ENCODE measurements at regions not wholly inside any gene's neighbourhood (a gene's known extent, or its start where the extent isn't known, plus 50 kb on each side); places are given as distances from the start of the nearest gene placed in this dataset.

GRCh38 chr7:108711611-108712010, 141.9 kb downstream of the DNAJB9 start:
- DNase-seq = no peak

DNA sequence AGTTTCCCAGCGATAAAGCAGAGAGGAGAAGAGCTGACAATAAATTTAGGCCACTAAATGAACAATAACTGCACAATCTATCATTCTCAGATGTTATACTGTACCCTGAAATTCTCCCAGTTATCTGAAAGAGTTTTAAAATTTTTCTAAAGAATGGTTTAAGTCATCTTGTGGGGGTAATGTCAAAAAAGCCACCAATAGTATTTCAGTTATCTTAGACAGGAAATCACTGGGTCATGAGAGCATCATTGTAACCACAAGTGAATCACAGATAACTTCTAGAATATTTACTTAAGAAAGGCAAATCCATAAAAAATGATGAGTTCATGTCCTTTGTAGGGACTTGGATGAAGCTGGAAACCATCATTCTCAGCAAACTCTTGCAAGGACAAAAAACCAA, 147.1 kb downstream of the DNAJB9 start:
- DNase-seq = peak; percentile 79

- no peak for DNase-seq
Measured at GRCh38 chr7:108717781-108718180, 148.1 kb downstream of the DNAJB9 start.

GRCh38 chr7:108719631-108720030, 150.0 kb downstream of the DNAJB9 start:
- no peak for DNase-seq

DNA sequence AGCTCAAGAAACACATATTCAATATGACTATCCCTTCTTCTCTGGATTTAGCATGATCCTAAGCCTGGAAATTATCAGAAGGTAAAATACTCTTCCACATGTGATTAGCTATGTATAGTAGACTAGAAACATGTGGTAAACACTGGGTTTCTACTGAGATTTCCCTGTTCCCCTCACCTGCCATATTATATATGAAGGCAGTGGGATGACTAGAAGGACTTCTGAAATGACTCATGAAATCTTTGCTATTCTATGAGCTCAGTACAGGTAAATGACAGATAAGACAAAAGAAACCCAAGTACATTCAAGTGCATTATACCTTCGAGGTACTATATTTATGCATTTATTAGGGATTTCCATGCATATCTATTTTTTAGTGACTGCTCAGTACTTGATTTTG, 152.9 kb downstream of the DNAJB9 start:
- DNase-seq = no peak

GRCh38 chr7:108723381-108723814, 153.7 kb downstream of the DNAJB9 start:
- peak; percentile 25 for DNase-seq

GRCh38 chr7:108724251-108725100, 154.8 kb downstream of the DNAJB9 start:
- peak; percentile 46 for DNase-seq

GRCh38 chr7:108735814-108736213, 166.1 kb downstream of the DNAJB9 start:
- DNase-seq = no peak

DNA sequence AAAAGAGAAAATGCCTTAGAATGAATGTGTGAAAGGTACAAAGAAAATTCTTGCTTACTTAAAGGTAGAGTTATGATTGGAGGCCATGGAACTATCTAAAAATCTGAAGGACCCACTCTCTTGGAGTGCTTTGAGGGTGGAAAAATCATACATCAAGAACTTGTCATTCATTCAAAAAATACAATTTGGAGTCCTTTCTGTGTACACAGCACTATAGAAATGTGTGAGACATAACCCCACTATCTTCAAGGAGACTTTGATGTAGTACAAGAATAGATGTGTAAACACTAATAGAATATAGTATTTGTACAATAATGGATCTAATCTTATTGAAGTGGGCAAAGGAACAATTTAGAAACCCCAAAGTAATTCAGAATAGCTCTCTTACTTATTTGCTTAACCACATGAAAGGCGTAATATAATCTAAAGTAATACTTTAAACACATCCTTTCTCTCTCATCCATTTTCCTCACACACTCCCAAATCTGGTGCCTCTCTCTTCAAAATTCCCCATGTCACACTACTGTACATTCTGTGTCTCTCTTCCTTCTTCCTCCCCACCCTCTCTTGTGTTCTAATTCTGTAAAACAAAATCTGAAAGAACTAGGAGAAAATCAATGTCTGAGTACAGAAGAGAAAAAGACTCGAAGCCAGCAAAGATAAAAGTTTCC, 166.7 kb downstream of the DNAJB9 start:
- no peak for DNase-seq

GRCh38 chr7:108770981-108771745, 201.5 kb downstream of the DNAJB9 start:
- DNase-seq = no peak

DNA sequence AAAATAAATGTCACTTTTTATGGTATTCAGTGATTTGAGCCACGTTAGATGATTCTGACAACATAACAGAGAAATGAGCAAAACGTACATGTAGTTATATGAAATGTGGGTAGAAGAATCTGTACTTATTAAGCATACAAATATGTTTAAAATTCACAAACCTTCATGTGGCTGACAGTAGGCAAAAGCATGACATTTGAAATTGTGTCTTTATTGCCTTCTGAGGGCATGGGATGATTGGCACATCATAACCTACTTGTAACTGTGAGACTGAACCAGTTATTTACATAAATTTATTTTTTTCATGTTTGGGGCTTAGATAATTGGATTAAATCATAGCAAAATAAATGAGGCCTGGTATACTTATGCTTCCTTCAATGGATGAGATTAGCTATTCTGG, 202.2 kb downstream of the DNAJB9 start:
- no peak for DNase-seq

DNA sequence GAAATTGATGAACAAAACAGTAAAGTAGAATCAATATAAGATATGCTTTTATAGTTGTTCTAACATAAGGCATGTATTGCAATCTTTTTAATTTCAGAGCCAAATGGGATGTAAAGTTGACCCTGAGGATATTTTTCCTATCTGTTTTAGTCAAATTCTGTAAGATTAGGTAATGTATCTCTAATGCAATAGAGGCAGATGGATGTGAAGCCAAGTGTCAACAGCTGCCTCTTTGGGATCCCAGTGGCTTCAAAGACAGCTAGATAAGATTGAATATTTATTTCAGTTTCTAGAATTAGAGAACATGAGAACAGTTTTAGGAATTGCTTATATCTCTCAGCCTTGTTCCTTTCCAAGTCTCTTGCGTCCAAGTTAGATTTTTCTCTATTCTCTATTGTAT, 208.3 kb downstream of the DNAJB9 start:
- no peak for DNase-seq

DNA sequence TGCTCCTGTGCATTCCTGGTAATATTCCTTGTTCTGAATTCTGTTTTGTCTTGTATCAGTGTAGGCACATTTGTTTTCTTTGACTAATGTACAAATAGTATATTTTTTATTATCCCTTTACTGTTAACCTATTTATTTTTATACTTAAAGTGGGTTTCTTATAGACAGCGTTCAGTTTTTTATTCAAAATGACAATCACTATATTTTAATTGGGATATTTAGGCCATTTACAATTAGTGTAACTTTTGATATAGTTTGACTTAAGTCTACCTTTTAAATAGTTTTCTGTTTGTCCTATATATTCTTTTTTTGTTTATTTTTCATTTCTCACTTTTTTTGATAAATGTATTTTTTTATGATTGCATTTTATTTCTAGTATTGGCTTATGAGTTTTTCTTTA, 219.8 kb downstream of the DNAJB9 start:
- no peak for DNase-seq

GRCh38 chr7:108794466-108794865, 224.8 kb downstream of the DNAJB9 start:
- no peak for DNase-seq

DNA sequence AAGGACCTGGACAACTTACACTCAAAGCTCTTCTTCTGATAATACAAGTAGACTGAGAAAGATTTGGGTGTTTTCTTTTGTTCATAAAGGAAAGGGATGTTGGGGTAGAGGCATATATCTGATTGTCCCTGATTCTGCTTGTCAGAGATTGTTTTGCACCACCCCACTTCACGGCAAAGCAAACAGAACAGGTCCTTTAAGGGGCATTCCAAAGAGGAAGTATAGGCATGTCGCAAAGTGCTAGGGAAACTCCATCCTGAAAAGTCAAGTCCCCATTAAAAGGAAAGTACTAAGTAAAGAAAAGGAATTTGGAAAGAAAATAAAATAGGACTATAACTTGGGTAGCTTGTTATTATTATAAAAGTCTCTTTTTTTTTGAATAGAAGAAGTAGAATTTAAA, 233.0 kb downstream of the DNAJB9 start:
- no peak for DNase-seq

DNA sequence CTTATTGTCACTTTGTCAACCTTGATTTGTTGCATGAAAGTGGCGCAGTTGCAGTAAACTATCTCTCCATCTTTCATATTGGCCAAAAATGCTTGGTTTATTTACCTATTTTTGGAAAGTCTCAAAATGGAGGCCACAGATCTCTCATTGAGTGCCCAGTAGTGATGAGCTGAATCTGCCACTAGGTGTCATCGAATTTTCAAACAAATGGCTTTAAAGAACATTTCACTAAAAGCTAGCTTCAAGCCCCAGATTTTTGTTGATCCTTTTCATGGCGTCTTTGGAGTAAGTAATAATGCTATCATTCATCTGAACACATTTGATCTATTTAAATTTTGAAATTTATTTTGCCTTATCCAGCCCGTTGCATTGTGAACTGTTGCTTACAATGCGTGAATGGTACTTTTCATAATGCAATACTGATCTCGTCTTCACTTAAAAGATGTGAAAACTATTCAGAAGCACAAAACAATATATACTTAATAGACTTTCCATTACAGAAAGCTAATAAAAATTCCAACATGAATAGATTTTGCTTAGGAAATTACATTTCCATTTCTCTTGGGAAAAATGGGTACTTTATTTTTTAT, 236.2 kb downstream of the DNAJB9 start:
- peak; percentile 50 for DNase-seq

- DNase-seq = no peak
Measured at GRCh38 chr7:108808549-108809266, 239.0 kb downstream of the DNAJB9 start.

DNA sequence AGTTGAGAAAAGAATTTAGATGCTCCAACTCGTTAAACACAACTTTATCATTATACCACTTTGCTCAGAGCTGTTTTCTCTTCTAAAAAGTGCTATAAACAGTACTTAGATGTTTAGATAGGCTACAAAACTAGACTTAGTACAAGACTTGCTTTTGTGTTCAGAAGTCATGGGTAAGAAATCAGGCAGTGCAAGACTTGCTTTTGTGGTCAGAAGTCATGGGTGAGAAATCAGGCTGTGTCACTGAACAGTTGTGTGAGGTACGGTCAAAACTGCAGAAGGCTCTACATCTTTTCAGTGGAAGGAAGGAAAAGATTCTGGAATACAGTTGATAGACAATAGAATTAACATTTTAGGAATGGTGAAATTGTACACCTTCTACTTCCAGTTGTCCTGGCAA, 239.7 kb downstream of the DNAJB9 start:
- no peak for DNase-seq

DNA sequence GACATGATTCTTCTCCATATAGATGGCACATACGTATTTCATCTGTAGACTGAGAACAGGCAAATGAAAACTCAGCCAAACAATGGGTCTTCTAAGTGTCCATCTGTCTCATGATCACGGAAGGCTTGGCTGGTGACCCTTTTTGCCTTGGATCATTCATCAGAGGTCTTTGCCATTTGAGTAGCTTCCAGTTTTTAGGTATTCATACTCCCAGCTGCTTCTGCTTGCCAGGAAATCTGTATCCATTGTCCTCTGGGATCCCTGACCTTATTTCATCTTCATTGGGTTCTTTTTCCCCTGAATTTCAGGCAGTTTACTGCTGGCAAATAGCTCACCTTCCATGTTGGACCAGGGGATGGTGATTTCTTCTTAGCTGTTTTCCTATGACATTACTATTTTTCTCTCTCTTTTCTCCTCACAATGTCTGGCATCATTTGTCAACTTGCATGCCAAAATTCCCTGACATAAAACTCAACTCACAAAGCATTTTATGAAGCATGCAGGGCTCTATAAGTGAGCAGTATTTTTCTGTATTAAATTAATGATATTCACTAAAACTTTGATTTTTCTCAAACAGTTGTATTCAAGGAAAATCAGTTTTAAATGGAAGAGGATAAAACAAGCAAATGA, 241.2 kb downstream of the DNAJB9 start:
- no peak for DNase-seq

DNA sequence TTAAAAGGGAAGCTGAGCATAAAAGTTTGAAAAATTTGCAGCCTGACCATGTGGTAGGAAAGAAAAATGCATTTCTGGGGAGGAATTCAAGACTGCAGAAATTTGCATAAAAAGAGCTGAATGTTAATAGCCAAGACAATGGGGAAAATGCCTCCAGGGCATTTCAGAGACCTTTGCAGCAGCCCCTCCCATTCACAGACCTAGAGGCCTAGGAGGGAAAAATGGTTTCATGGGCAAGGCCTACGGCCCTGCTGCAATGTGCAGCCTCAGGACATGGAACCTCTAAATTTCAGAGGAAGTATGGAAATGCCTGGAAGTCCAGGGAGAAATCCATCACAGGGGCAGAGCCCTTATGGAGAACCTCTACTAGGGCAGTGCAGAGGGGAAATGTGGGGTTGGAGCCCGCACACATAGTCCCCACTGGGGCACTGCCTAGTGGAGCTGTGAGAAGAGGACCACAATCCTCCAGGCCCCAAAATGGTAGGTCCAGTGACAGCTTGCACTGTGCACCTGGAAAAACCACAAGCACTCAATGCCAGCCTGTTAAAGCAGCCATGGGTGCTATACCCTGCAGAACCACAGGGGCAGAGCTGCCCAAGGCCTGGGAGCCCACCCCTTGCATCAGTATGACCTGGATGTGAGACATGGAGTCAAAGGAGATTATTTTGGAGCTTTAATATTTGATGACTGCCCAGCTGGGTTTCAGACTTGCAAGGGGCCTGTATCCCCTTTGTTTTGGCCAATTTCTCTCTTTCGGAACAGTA, 243.8 kb downstream of the DNAJB9 start:
- DNase-seq = no peak

GRCh38 chr7:108815815-108816214, 246.1 kb downstream of the DNAJB9 start:
- no peak for DNase-seq
